H9 (cell line): ENCODE measurements at regions not wholly inside any gene's neighbourhood (a gene's known extent, or its start where the extent isn't known, plus 50 kb on each side); places are given as distances from the start of the nearest gene placed in this dataset.
A peak's percentile ranks its signal among the peaks of the same experiment; 100 is the strongest.

Experiments
- DNase-seq: peaks from one replicate; pipeline ENCODE4 v3.0.0-alpha.2; 2017
- H2AFZ ChIP-seq: one replicate; pipeline ENCODE4 v1.6.1; 2013; ENCODE audit warnings: mild to moderate bottlenecking, low read length, control low read depth, moderate library complexity
- H2AK5ac ChIP-seq: 2 replicates; pipeline ENCODE4 v1.6.1; 2013; ENCODE audit warnings: low read length, control low read depth, mixed read lengths; ENCODE audit not compliant: insufficient read length
- H2BK120ac ChIP-seq: one replicate; pipeline ENCODE4 v1.6.1; 2013; ENCODE audit warnings: low read depth, mild to moderate bottlenecking, low read length, control low read depth, inconsistent platforms; ENCODE audit not compliant: poor library complexity, severe bottlenecking
- H2BK12ac ChIP-seq: 2 replicates; pipeline ENCODE4 v1.6.1; 2013; ENCODE audit warnings: low read length, control low read depth, mixed read lengths, low read depth; ENCODE audit not compliant: insufficient read length
- H2BK15ac ChIP-seq: 2 replicates; pipeline ENCODE4 v1.6.1; 2013; ENCODE audit warnings: low read depth, low read length, control low read depth
- H2BK20ac ChIP-seq: one replicate; pipeline ENCODE4 v1.6.1; 2013; ENCODE audit warnings: low read depth, mild to moderate bottlenecking, low read length, control low read depth, inconsistent platforms; ENCODE audit not compliant: poor library complexity, severe bottlenecking
- H2BK5ac ChIP-seq: 2 replicates; pipeline ENCODE4 v1.6.1; 2013; ENCODE audit warnings: low read length, control low read depth, mixed read lengths; ENCODE audit not compliant: insufficient read length
- H3K14ac ChIP-seq: 2 replicates; pipeline ENCODE4 v1.6.1; 2013; ENCODE audit warnings: low read length, control low read depth; ENCODE audit not compliant: insufficient read depth
- H3K18ac ChIP-seq: 2 replicates; pipeline ENCODE4 v1.6.1; 2013; ENCODE audit warnings: low read depth, mild to moderate bottlenecking, mixed read lengths, low read length, control low read depth; ENCODE audit not compliant: insufficient read length
- H3K23ac ChIP-seq: 2 replicates; pipeline ENCODE4 v1.6.1; 2013; ENCODE audit warnings: low read length, control low read depth, mixed read lengths, low read depth; ENCODE audit not compliant: insufficient read length
- H3K23me2 ChIP-seq: 2 replicates; pipeline ENCODE4 v1.6.1; 2013; ENCODE audit warnings: low read depth, mild to moderate bottlenecking, mixed read lengths, low read length, control low read depth; ENCODE audit not compliant: insufficient read length, poor library complexity, severe bottlenecking
- H3K27ac ChIP-seq: 2 replicates; pipeline ENCODE4 v1.5.1; 2013; ENCODE audit warnings: low read length, control low read depth, mixed read lengths, low read depth; ENCODE audit not compliant: insufficient read length
- H3K27me3 ChIP-seq: 2 replicates; pipeline ENCODE4 v1.6.1; 2013; ENCODE audit warnings: low read length, control low read depth, inconsistent platforms; ENCODE audit not compliant: insufficient read depth
- H3K4ac ChIP-seq: 2 replicates; pipeline ENCODE4 v1.6.1; 2013; ENCODE audit warnings: low read depth, mild to moderate bottlenecking, control low read depth, inconsistent platforms, low read length, moderate library complexity
- H3K4me1 ChIP-seq: 2 replicates; pipeline ENCODE4 v1.6.1; 2013; ENCODE audit warnings: low read length, control low read depth, inconsistent platforms; ENCODE audit not compliant: insufficient read depth
- H3K4me2 ChIP-seq: 2 replicates; pipeline ENCODE4 v1.6.1; 2013; ENCODE audit warnings: low read length, control low read depth, mixed read lengths; ENCODE audit not compliant: insufficient read length, insufficient read depth
- H3K56ac ChIP-seq: 2 replicates; pipeline ENCODE4 v1.6.1; 2013; ENCODE audit warnings: low read depth, mild to moderate bottlenecking, mixed read lengths, low read length, control low read depth; ENCODE audit not compliant: insufficient read length
- H3K79me1 ChIP-seq: 2 replicates; pipeline ENCODE4 v1.6.1; 2013; ENCODE audit warnings: low read depth, mild to moderate bottlenecking, moderate library complexity, low read length, control low read depth, inconsistent platforms; ENCODE audit not compliant: insufficient read depth, poor library complexity, severe bottlenecking
- H3K79me2 ChIP-seq: 2 replicates; pipeline ENCODE4 v1.6.1; 2013; ENCODE audit warnings: low read length, control low read depth, inconsistent platforms; ENCODE audit not compliant: insufficient read depth
- H3K9ac ChIP-seq: 2 replicates; pipeline ENCODE4 v1.6.1; 2013; ENCODE audit warnings: low read length, control low read depth, mixed read lengths; ENCODE audit not compliant: insufficient read length; ENCODE audit errors: extremely low read depth
- H3K9me3 ChIP-seq: one replicate; pipeline ENCODE4 v1.6.1; 2013; ENCODE audit warnings: low read depth, low read length, inconsistent platforms; ENCODE audit not compliant: control insufficient read depth
- H3T11ph ChIP-seq: one replicate; pipeline ENCODE4 v1.6.1; 2013; ENCODE audit warnings: mild to moderate bottlenecking, low read length, control low read depth, inconsistent platforms
- H4K20me1 ChIP-seq: one replicate; pipeline ENCODE4 v1.6.1; 2013; ENCODE audit not compliant: control insufficient read depth, insufficient read length, insufficient read depth
- H4K5ac ChIP-seq: 2 replicates; pipeline ENCODE4 v1.6.1; 2013; ENCODE audit warnings: low read depth, mild to moderate bottlenecking, mixed read lengths, low read length, control low read depth; ENCODE audit not compliant: insufficient read length
- H4K8ac ChIP-seq: replicated peaks from 2 replicates; pipeline ENCODE4 v1.6.1; 2013; ENCODE audit warnings: low read length, control low read depth, mixed read lengths, low read depth; ENCODE audit not compliant: insufficient read length
- H4K91ac ChIP-seq: 2 replicates; pipeline ENCODE4 v1.6.1; 2013; ENCODE audit warnings: low read depth, mild to moderate bottlenecking, moderate library complexity, mixed read lengths, low read length, control low read depth; ENCODE audit not compliant: insufficient read length
- H3K27ac Mint-ChIP-seq, 3 experiments: 2 replicates in 2 of 3; 3 replicates in 1 of 3; pipeline ENCODE4 v1.8.0; 2020 to 2021; ENCODE audit warnings: mixed read lengths in 3 of 3, mild to moderate bottlenecking in 1 of 3, moderate library complexity in 1 of 3
- H3K27me3 Mint-ChIP-seq: 2 replicates; pipeline ENCODE4 v1.8.0; 2021; ENCODE audit warnings: low read depth, mild to moderate bottlenecking, moderate library complexity, mixed read lengths
- H3K36me3 Mint-ChIP-seq, 3 experiments: 2 replicates in 2 of 3; 3 replicates in 1 of 3; pipeline ENCODE4 v1.8.0; 2020 to 2021; ENCODE audit warnings: low read depth in 3 of 3, mixed read lengths in 3 of 3; ENCODE audit not compliant: insufficient read depth in 1 of 3
- H3K4me1 Mint-ChIP-seq, 2 experiments: 2 replicates each; pipeline ENCODE4 v1.8.0; 2020; ENCODE audit warnings: mixed read lengths in 2 of 2
- H3K4me3 Mint-ChIP-seq, 2 experiments: 2 replicates in 1 of 2; 3 replicates in 1 of 2; pipeline ENCODE4 v1.8.0; 2020 to 2021; ENCODE audit warnings: mild to moderate bottlenecking in 2 of 2, mixed read lengths in 2 of 2, moderate library complexity in 1 of 2
- H3K9me3 Mint-ChIP-seq, 2 experiments: 2 replicates in 1 of 2; 3 replicates in 1 of 2; pipeline ENCODE4 v1.8.0; 2020; ENCODE audit warnings: mild to moderate bottlenecking in 2 of 2, mixed read lengths in 2 of 2, moderate library complexity in 1 of 2
- WGBS: extraction: QIAGEN DNeasy Blood & Tissue Kit; methylation state at CpG from one replicate; pipeline ENCODE4 v1.1.7; 2013; ENCODE audit warnings: missing lambda C conversion rate, low lambda C conversion rate, mixed read lengths; ENCODE audit not compliant: insufficient read length; ENCODE audit errors: extremely low coverage; 5-methylcytosine and 5-hydroxymethylcytosine counted together
- TF ChIP-seq, protein P1 (sequence below): fragments of 200-600 bp; sonication (generic); conservative IDR thresholded peaks from 3 replicates; pipeline ENCODE4 v1.8.0; 2021; ENCODE audit warnings: antibody characterized with exemption, mild to moderate bottlenecking

DNA sequence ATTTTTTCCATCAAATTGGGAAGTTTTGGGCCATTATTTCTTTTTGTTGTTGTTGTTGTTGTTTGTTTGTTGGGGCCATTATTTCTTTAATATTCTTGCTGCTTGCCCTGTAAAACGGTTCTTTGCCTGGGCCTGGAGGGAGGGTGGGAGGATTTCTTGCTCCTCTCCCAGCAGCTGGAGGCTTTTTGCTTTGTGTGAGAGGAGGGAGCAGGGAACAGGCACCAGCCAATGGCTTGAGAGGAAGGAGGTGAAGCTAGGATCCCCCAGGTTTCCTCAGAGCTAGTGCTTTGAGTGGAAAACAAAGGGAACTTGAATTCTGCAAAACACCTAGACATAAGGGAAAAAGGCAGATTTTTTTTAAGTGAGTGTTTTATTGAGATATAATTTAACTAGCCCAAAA is 61.2 kb upstream of the DNAJC19 start:
- no peaks in the 10 kb centered on the region for H3K4me1 ChIP-seq
- no peaks in the 10 kb centered on the region for H3K79me2 ChIP-seq
- H3K23me2 ChIP-seq: no peaks in the 10 kb centered on the region
- H3K27ac Mint-ChIP-seq: peak overlapping the region in 1 of 3 experiments; percentile 21; a peak in 1 of 7 replicates
- TF ChIP-seq, protein P1, sequence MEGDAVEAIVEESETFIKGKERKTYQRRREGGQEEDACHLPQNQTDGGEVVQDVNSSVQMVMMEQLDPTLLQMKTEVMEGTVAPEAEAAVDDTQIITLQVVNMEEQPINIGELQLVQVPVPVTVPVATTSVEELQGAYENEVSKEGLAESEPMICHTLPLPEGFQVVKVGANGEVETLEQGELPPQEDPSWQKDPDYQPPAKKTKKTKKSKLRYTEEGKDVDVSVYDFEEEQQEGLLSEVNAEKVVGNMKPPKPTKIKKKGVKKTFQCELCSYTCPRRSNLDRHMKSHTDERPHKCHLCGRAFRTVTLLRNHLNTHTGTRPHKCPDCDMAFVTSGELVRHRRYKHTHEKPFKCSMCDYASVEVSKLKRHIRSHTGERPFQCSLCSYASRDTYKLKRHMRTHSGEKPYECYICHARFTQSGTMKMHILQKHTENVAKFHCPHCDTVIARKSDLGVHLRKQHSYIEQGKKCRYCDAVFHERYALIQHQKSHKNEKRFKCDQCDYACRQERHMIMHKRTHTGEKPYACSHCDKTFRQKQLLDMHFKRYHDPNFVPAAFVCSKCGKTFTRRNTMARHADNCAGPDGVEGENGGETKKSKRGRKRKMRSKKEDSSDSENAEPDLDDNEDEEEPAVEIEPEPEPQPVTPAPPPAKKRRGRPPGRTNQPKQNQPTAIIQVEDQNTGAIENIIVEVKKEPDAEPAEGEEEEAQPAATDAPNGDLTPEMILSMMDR: no peak
- H4K5ac ChIP-seq: no peak overlapping the region
- H3K79me1 ChIP-seq: no peaks in the 10 kb centered on the region
- H3K9me3 Mint-ChIP-seq: peaks cover 20 to 22% of the 10 kb centered on the region in 2 experiments
- no peak overlapping the region for H3K27ac ChIP-seq
- H3T11ph ChIP-seq: no peak overlapping the region
- H3K4me3 Mint-ChIP-seq: no peak overlapping the region
- peaks cover 4% of the 10 kb centered on the region in 2 experiments for H3K4me1 Mint-ChIP-seq
- peaks cover 1% of the 10 kb centered on the region; the same call in 1 of the 2 replicates for H3K27me3 Mint-ChIP-seq
- no peak overlapping the region for H2BK5ac ChIP-seq
- H3K4me2 ChIP-seq: no peak overlapping the region
- H3K18ac ChIP-seq: no peak overlapping the region
- H3K14ac ChIP-seq: no peak overlapping the region
- DNase-seq: peak; percentile 33
- no peak overlapping the region for H3K9ac ChIP-seq
- H3K27me3 ChIP-seq: no peaks in the 10 kb centered on the region
- H3K23ac ChIP-seq: no peak overlapping the region
- H2BK20ac ChIP-seq: no peak overlapping the region
- H3K4ac ChIP-seq: no peak overlapping the region
- H3K56ac ChIP-seq: no peak overlapping the region
- no CpG with 5 or more reads among the region's 1 CpG for WGBS
- H3K36me3 Mint-ChIP-seq: peaks cover 13 to 17% (median 14%) of the 10 kb centered on the region in 3 experiments
- no peaks in the 10 kb centered on the region for H4K20me1 ChIP-seq
- H3K9me3 ChIP-seq: no peaks in the 10 kb centered on the region
- H2BK15ac ChIP-seq: no peak overlapping the region
- no peak overlapping the region for H2BK120ac ChIP-seq
- no peak overlapping the region for H4K8ac ChIP-seq
- H2AK5ac ChIP-seq: no peak overlapping the region
- no peak overlapping the region for H2AFZ ChIP-seq
- no peak overlapping the region for H2BK12ac ChIP-seq
- no peak overlapping the region for H4K91ac ChIP-seq
